Endodermal cell (in vitro differentiated cells): ENCODE measurements at regions not wholly inside any gene's neighbourhood (a gene's known extent, or its start where the extent isn't known, plus 50 kb on each side); places are given as distances from the start of the nearest gene placed in this dataset.

Experiments
- DNase-seq: peaks from one replicate; pipeline ENCODE4 v3.0.0-alpha.2; 2017
- H3K27ac ChIP-seq: 2 replicates; pipeline ENCODE4 v1.5.1; 2013; ENCODE audit warnings: mild to moderate bottlenecking, low read depth, low read length, moderate library complexity
- H3K27me3 ChIP-seq: 2 replicates; pipeline ENCODE4 v1.6.1; 2013; ENCODE audit warnings: mild to moderate bottlenecking, low read length, moderate library complexity; ENCODE audit not compliant: insufficient read depth, control insufficient read depth, poor library complexity, severe bottlenecking
- H3K36me3 ChIP-seq: 2 replicates; pipeline ENCODE4 v1.7.0; 2013; ENCODE audit warnings: mild to moderate bottlenecking, low read length, moderate library complexity; ENCODE audit not compliant: control insufficient read depth, insufficient read depth
- H3K4me1 ChIP-seq: one replicate; pipeline ENCODE4 v1.7.0; 2013; ENCODE audit warnings: low read length; ENCODE audit not compliant: control insufficient read depth, insufficient read depth
- H3K4me3 ChIP-seq: 2 replicates; pipeline ENCODE4 v1.5.1; 2013; ENCODE audit warnings: mild to moderate bottlenecking, low read length, moderate library complexity
- H3K9ac ChIP-seq: 2 replicates; pipeline ENCODE4 v1.6.1; 2013; ENCODE audit warnings: mild to moderate bottlenecking, low read length, moderate library complexity; ENCODE audit not compliant: poor library complexity, severe bottlenecking; ENCODE audit errors: extremely low read depth
- H3K9me3 ChIP-seq: 2 replicates; pipeline ENCODE4 v1.6.1; 2013; ENCODE audit warnings: mild to moderate bottlenecking, low read length, moderate library complexity; ENCODE audit not compliant: control insufficient read depth
- H3K27ac Mint-ChIP-seq: 2 replicates; pipeline ENCODE4 v1.8.0; 2020; ENCODE audit warnings: mixed read lengths
- H3K27me3 Mint-ChIP-seq: 2 replicates; pipeline ENCODE4 v1.8.0; 2021; ENCODE audit warnings: mild to moderate bottlenecking, mixed read lengths; ENCODE audit not compliant: insufficient read depth
- H3K36me3 Mint-ChIP-seq: 2 replicates; pipeline ENCODE4 v1.8.0; 2020; ENCODE audit warnings: low read depth, mixed read lengths
- H3K4me1 Mint-ChIP-seq: 2 replicates; pipeline ENCODE4 v1.8.0; 2020; ENCODE audit warnings: mixed read lengths
- H3K4me3 Mint-ChIP-seq: 2 replicates; pipeline ENCODE4 v1.8.0; 2020; ENCODE audit warnings: mild to moderate bottlenecking, moderate library complexity, mixed read lengths
- H3K9me3 Mint-ChIP-seq: 2 replicates; pipeline ENCODE4 v1.8.0; 2020; ENCODE audit warnings: mild to moderate bottlenecking, mixed read lengths
- CTCF ChIP-seq: fragments of 200-600 bp; sonication (generic); conservative IDR thresholded peaks from 2 replicates; pipeline ENCODE4 v1.5.0; 2021; ENCODE audit warnings: antibody characterized with exemption, mild to moderate bottlenecking
- WGBS, 2 experiments: methylation state at CpG; one replicate each; pipeline versions ENCODE4 v1.1.5 to v1.1.7; 2013; ENCODE audit warnings: missing lambda C conversion rate in 2 of 2, mixed read lengths in 1 of 2; ENCODE audit not compliant: insufficient coverage in 1 of 2, insufficient read length in 1 of 2; 5-methylcytosine and 5-hydroxymethylcytosine counted together

GRCh38 chr2:101568969-101569368, 94.1 kb upstream of the RFX8 start:
- no peak for TF ChIP-seq CTCF
- peaks cover 7% of the 10 kb centered on the region for H3K9me3 Mint-ChIP-seq
- no peaks in the 10 kb centered on the region for H3K36me3 ChIP-seq
- peaks cover 2% of the 10 kb centered on the region for H3K36me3 Mint-ChIP-seq
- H3K9ac ChIP-seq = no peak overlapping the region
- no peaks in the 10 kb centered on the region for H3K9me3 ChIP-seq
- H3K27ac Mint-ChIP-seq = no peak overlapping the region
- H3K4me1 ChIP-seq = no peaks in the 10 kb centered on the region
- H3K27me3 Mint-ChIP-seq = peaks cover 61% of the 10 kb centered on the region
- no peak overlapping the region for H3K27ac ChIP-seq
- peaks cover 17% of the 10 kb centered on the region for H3K4me1 Mint-ChIP-seq
- no peaks in the 10 kb centered on the region for H3K27me3 ChIP-seq
- no peak overlapping the region for H3K4me3 ChIP-seq
- H3K4me3 Mint-ChIP-seq = no peak overlapping the region
- DNase-seq = no peak
- WGBS, 2 experiments = 100% methylated on average over 1 of the region's 1 CpG

- no peak overlapping the region for H3K27ac Mint-ChIP-seq
- Histone ChIP-seq H3K4me3 (no peak overlapping the region), H3K27me3 (no peaks in the 10 kb centered on the region), H3K27ac (no peak overlapping the region), H3K9me3 (no peaks in the 10 kb centered on the region), H3K9ac (no peak overlapping the region), H3K36me3 (no peaks in the 10 kb centered on the region), H3K4me1 (no peaks in the 10 kb centered on the region)
- no peak overlapping the region for H3K4me3 Mint-ChIP-seq
- H3K4me1 Mint-ChIP-seq = peaks cover 17% of the 10 kb centered on the region
- TF ChIP-seq CTCF = no peak
- DNase-seq = no peak
- peaks cover 57% of the 10 kb centered on the region for H3K27me3 Mint-ChIP-seq
- WGBS, 2 experiments = 69 to 74% methylated on average over 5 to 6 of the region's 6 CpGs
- H3K36me3 Mint-ChIP-seq = no peaks in the 10 kb centered on the region
- H3K9me3 Mint-ChIP-seq = no peaks in the 10 kb centered on the region
Observed at GRCh38 chr2:101566632-101567228, 91.8 kb upstream of the RFX8 start.

- Histone ChIP-seq H3K9me3 (no peaks in the 10 kb centered on the region), H3K27ac (no peak overlapping the region), H3K4me3 (no peak overlapping the region), H3K4me1 (no peaks in the 10 kb centered on the region), H3K9ac (no peak overlapping the region), H3K36me3 (no peaks in the 10 kb centered on the region), H3K27me3 (no peaks in the 10 kb centered on the region)
- no peak for DNase-seq
- Mint-ChIP-seq H3K4me1 (peaks cover 11% of the 10 kb centered on the region), H3K36me3 (no peaks in the 10 kb centered on the region), H3K9me3 (no peaks in the 10 kb centered on the region), H3K4me3 (no peak overlapping the region), H3K27ac (no peak overlapping the region), H3K27me3 (peaks cover 55% of the 10 kb centered on the region)
- TF ChIP-seq CTCF = no peak
- 94 to 96% methylated on average over 3 to 4 of the region's 4 CpGs for WGBS, 2 experiments
Observed at GRCh38 chr2:101563849-101564248, 88.9 kb upstream of the RFX8 start.
